ENCODE measurements at regions not wholly inside any gene's neighbourhood (a gene's known extent, or its start where the extent isn't known, plus 50 kb on each side); places are given as distances from the start of the nearest gene placed in this dataset.
"Not testable (repeated sequence)": the region's sequence is repeated elsewhere in the genome, so short reads cannot be mapped to it uniquely, and the experiment has no call there.

DNA sequence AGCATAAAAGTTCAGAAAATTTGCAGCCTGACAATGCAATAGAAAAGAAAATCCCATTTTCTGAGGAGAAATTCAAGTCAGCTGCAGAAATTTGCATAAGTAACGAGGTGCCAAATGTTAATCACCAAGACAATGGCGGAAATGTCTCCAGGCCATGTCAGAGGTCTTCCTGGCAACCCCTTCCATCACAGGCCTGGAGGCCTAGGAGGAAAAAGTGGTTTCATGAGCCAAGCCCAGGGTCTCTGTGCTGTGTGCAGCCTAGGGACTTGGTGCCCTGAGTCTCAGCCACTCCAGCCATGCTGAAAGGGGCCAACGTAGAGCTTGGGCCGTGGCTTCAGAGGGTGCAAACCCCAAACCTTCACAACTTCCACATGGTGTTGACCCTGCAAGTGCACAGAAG is 94.8 kb upstream of the UNC5B start:
- DNase-seq; ATAC-seq (ENCODE audit: poor library complexity); intact Hi-C loops (cut with DNase I): not testable (repeated sequence)

GRCh38 chr10:71123023-71123422 is 89.3 kb upstream of the UNC5B start:
- DNase-seq (no peak), ATAC-seq (ENCODE audit: poor library complexity) (no peak)
- intact Hi-C loops (cut with DNase I): no loop called here

- intact Hi-C loops (cut with DNase I): no loop called here
- peak; percentile 87 for ATAC-seq (ENCODE audit: poor library complexity)
- DNase-seq: peak; percentile 53
These were observed 87.2 kb upstream of the UNC5B start for GRCh38 chr10:71124921-71125748.

- ATAC-seq (ENCODE audit: poor library complexity) (no peak), DNase-seq (no peak)
- intact Hi-C loops (cut with DNase I): no loop called here
These were observed 86.6 kb upstream of the UNC5B start for GRCh38 chr10:71125749-71126107.

DNA sequence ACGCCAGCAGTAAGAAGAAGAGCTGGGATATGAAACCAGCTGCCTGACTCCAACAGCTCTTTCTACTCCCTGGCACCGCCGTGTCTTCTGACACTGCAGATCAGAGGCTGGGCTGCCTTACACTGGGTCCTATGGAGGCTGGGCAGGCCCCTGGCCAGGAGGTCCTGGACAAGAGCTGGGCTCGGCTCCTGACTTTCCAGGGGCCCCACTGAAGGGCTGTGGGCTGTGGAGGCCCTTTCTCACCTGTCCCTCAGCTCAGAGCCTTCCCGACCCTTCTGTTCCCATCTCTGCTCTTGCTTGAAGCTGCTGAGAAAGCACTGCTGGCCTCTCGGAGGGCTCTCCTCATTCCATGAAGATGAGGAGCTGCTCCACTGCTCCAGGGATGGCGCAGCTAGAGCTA is 85.9 kb upstream of the UNC5B start:
- no peak for ATAC-seq (ENCODE audit: poor library complexity)
- intact Hi-C loops (cut with DNase I): no loop called here

DNA sequence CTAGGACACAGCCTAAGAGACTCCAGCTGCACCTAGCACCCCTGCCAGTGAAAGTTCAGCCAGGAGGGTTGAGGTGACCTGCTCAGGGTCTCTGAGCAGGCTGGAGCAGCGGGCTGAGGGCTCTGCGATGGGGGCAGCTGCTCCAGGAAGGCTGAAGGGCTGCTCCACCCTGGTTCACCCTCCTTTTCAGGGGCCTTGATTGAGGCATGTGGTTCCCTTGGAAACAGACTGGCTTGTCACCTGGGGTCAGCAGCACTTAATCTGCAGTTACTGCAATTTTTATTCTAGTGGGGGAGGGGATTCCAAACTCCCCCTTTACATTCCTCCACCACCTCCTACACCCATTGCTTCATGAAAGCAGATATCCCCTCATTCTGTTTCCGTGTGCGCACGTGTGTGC is 85.3 kb upstream of the UNC5B start:
- DNase-seq: no peak
- ATAC-seq (ENCODE audit: poor library complexity): no peak
- intact Hi-C loops (cut with DNase I): no loop called here

More for the DNA sequence above, 85.9 kb upstream of the UNC5B start:
- no peak for DNase-seq

GRCh38 chr10:71127773-71128172 is 84.6 kb upstream of the UNC5B start:
- no peak for DNase-seq
- intact Hi-C loops (cut with DNase I): no loop called here

DNA sequence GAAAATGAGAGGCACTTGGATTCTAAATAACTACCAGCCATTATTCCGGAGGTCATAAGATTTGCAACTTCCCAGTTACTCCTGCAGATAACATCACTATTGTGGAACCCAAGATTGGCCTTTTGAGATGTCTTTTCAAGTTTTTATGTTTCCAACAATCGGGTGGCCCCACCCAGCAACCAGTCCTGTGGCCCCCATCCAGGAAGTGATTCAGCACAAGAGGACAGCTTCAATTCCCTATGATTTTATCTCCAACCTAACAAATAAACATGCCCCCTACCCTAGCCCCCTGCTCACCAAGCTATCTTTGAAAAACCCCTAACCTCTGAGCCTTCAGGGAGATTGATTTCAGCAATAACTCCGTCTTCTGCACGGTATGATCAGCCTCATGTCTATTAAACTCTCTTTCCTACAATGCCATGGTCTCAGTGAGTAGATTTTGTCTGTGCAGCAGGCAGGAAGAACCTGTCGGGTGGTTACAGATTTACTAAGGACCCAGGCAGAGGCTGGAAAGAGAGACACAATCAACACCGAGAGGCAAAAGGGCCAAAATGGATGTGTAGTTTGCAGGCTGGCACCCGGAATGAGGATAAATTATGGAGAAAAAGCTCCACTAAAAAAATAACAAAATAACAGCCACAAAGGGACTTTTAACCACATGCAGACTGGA is 83.9 kb upstream of the UNC5B start:
- no peak for DNase-seq

More at GRCh38 chr10:71127773-71128172, 84.6 kb upstream of the UNC5B start:
- ATAC-seq (ENCODE audit: poor library complexity): no peak

DNA sequence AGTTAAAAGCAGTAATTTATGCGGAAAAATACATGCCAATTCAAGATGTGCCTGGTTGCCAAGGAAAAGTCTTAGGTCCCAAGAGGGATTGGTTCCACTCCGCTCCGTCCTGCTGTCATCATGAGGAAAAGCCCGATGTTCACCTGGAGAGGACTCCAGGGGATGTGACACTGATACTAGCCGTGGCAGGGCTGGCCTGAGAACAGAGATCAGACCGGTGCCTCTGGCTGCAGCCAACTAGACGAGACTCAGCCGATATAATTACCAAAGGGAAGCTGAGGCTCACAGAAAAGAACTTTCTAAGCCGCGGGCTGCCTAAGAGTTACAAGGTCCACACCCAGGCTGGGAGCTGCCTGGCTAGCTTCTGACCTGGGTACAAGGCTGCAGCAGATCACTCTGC is 81.3 kb upstream of the UNC5B start:
- intact Hi-C loops (cut with DNase I): no loop called here
- no peak for DNase-seq

More for the DNA sequence above, 83.9 kb upstream of the UNC5B start:
- intact Hi-C loops (cut with DNase I): no loop called here
- ATAC-seq (ENCODE audit: poor library complexity): no peak

DNA sequence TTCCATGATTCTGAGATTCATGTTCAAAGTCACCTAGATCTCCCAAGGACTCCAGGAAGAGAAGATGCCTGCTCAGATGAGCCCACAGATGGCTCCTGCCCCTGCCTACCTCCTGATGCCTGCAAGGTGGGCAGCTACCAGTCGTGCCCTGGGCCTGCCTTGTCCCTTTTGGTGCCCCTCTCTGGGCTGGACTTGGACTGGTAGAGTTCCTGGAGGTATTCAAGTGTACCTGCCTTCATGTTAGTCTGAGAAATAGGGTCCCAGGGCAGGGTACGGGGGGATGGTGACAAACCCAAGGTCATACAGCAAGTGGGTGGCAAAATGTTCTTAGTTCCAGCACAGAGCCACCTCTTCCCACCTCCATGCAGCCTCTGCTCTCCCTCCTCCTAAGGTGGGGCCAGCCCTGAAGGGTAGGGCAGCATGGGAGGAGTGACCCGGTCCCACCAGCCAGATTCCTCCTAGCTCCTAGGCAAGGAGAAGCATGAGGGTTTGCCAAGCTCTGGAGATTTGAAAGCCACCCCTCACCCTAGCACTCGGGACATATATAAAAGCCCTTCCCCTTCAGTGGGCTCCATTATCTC is 80.8 kb upstream of the UNC5B start:
- ATAC-seq (ENCODE audit: poor library complexity): no peak
- no peak for DNase-seq
- intact Hi-C loops (cut with DNase I): no loop called here

More for the DNA sequence above, 81.3 kb upstream of the UNC5B start:
- ATAC-seq (ENCODE audit: poor library complexity): no peak

DNA sequence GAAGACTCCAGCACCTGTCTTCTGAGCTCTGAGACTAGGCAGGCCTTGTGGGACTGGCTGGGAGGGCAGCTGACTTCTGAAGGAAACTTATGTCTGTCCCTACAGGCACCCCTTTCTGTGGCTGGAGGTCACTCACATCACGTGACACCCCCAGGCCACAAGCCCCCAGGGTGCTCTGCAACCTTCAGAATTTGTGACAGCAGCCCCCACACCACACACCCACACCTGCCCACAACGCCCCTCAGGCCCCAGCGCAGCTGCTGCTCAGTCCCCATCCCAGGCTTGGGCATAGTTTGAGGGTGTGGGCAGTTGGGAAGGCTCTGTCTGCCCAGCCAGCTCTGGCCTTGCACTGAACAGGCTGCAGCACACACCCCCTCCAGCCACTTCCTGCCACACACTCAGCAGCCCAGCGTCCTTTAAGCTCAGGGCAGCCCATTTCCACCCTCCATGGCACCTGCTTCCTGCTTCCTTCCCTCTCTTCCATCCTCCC is 80.0 kb upstream of the UNC5B start:
- ATAC-seq (ENCODE audit: poor library complexity) (no peak), DNase-seq (no peak)

GRCh38 chr10:71133710-71134686 is 78.4 kb upstream of the UNC5B start:
- intact Hi-C loops (cut with DNase I): no loop called here
- no peak for DNase-seq

More for the DNA sequence above, 80.0 kb upstream of the UNC5B start:
- intact Hi-C loops (cut with DNase I): no loop called here

GRCh38 chr10:71134732-71135211 is 77.6 kb upstream of the UNC5B start:
- no peak for DNase-seq
- intact Hi-C loops (cut with DNase I): no loop called here
- no peak for ATAC-seq (ENCODE audit: poor library complexity)

More at GRCh38 chr10:71133710-71134686, 78.4 kb upstream of the UNC5B start:
- ATAC-seq (ENCODE audit: poor library complexity): no peak

DNA sequence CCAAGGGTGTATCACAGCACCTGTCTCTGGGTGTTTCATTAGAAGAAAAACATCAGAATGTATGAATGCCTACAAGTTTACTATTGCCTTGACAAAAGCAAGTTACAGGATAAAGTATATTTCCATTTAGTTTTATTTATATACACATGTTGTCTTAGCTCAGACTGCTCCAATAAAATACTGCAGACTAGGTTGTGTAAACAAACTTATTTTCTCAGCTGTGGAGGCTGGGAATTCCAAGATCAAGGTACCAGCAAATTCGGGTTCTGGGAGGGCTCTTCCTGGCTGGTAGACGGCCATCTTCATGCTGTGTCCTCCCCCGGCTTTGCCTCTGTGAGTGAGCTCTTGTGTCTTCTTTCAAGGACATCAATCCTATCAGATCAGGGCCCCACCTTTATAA is 77.1 kb upstream of the UNC5B start:
- intact Hi-C loops (cut with DNase I): no loop called here
- no peak for ATAC-seq (ENCODE audit: poor library complexity)
- no peak for DNase-seq

DNA sequence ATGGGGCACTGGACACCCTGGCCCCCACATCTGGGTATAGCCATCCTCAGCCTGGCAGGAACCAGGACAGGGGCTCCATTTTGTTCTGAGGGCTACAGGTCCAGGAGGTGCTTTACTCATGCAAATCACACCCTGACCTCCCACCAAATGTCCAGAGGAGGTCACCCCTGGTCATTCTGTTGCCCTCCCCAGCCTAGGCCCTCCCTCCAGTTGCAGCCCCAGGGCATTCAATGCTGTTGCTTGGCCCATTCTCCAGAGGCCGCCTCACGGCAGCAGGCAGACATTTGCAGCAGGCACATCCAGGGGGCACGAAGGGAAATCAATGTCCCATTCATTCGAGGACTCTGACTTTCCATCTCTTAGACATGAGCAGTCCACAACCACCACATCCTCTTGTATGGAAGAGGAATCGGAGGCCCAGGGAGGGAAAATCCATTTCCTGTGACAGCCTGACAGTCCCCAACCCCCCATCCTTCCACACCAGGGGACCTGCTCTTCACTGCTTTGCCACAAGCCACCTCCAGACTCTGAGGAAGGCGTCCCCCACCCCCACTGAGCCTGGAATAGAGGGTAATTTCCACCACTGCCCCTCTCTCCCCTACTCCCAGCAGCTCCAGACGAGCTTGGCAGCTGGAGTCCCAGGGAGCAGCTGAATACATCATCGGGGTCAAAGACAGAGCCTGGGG is 76.2 kb upstream of the UNC5B start:
- ATAC-seq (ENCODE audit: poor library complexity) (no peak), DNase-seq (no peak)
- intact Hi-C loops (cut with DNase I): no loop called here

GRCh38 chr10:71137701-71138100 is 74.7 kb upstream of the UNC5B start:
- ATAC-seq (ENCODE audit: poor library complexity) (no peak), DNase-seq (no peak)
- intact Hi-C loops (cut with DNase I): no loop called here

DNA sequence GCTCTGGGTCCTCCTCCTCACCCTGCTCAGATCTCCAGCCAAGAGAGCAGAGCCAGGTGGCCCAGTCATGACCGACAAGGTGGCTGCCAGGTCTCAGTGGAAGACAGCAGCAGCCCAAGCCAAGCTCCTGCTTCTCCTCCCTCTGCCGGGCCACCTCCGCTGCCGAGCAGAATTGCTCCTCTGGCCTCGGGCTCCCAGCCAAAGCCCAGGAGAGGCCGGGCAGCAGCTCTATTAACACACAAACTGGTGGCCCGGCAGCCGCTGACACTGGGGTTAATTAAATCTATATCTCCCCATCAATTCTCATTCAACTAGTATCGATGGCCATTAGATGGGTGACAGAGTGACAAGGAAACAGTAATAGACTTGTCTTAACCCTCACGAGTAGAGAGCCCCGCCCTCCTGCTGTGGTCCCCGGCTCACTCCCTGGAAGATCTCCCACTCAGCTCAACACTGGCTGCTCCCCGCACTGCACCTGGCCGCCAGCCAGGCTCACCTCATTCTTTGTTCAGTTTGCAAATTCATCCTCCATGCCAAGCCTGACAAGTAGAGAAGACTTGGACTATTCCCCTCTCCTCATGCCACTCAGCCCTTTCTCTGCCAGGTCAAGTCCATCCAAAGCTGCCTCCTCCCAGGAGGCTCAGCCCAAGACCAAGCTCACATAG is 74.1 kb upstream of the UNC5B start:
- ATAC-seq (ENCODE audit: poor library complexity) (peak; percentile 63), DNase-seq (peak; percentile 64)
- intact Hi-C loops (cut with DNase I): no loop called here

All from Right ventricle myocardium superior (tissue), 1 donor.